Urinary bladder (tissue), 4 donors: ENCODE measurements at regions not wholly inside any gene's neighbourhood (a gene's known extent, or its start where the extent isn't known, plus 50 kb on each side); places are given as distances from the start of the nearest gene placed in this dataset.

ENCODE experiments used
- DNase-seq: peaks from one replicate; pipeline ENCODE4 v3.0.0-alpha.2; 2015; ENCODE audit errors: extremely low spot score
- H3K27ac ChIP-seq: one replicate; pipeline ENCODE4 v1.5.1; 2013; ENCODE audit warnings: low read depth, mild to moderate bottlenecking, moderate library complexity
- H3K36me3 ChIP-seq: one replicate; pipeline ENCODE4 v1.6.1; 2013; ENCODE audit warnings: mild to moderate bottlenecking, moderate library complexity; ENCODE audit not compliant: insufficient read depth
- H3K4me1 ChIP-seq: one replicate; pipeline ENCODE4 v1.6.1; 2013; ENCODE audit warnings: mild to moderate bottlenecking, moderate library complexity; ENCODE audit not compliant: insufficient read depth
- H3K4me3 ChIP-seq: one replicate; pipeline ENCODE4 v1.5.1; 2013; ENCODE audit warnings: low read depth, low read length
- WGBS: extraction: QIAGEN DNeasy Blood & Tissue Kit; methylation state at CpG from one replicate; pipeline ENCODE4 v1.1.7; 2013; 5-methylcytosine and 5-hydroxymethylcytosine counted together
- small RNA-seq: library from RNA; depleted of rRNA; stranded (forward); fragments of <200 nt; gene quantifications from one replicate; pipeline ENCODE3, GENCODE V24; 2014
- donor health status: healthy with polysubstance abuse.
- donor health status: healthy.

- Histone ChIP-seq H3K4me3 (no peak overlapping the region), H3K27ac (no peak overlapping the region), H3K4me1 (no peaks in the 10 kb centered on the region), H3K36me3 (no peaks in the 10 kb centered on the region)
- WGBS = 78% methylated on average over 13 of the region's 13 CpGs
- DNase-seq = no peak
Observed at GRCh38 chr22:46097268-46097900, 52.9 kb upstream of the PPARA start.

GRCh38 chr22:46098525-46099475 is 51.5 kb upstream of the PPARA start:
- H3K4me1 ChIP-seq = no peaks in the 10 kb centered on the region
- H3K36me3 ChIP-seq = no peaks in the 10 kb centered on the region
- H3K4me3 ChIP-seq = no peak overlapping the region
- WGBS = 80% methylated on average over 31 of the region's 31 CpGs
- no peak for DNase-seq
- no peak overlapping the region for H3K27ac ChIP-seq

- DNase-seq = no peak
- no peaks in the 10 kb centered on the region for H3K36me3 ChIP-seq
- H3K4me1 ChIP-seq = no peaks in the 10 kb centered on the region
- no peak overlapping the region for H3K4me3 ChIP-seq
- WGBS = 72% methylated on average over 4 of the region's 4 CpGs
- H3K27ac ChIP-seq = no peak overlapping the region
Observed at GRCh38 chr22:46099740-46100139, 50.6 kb upstream of the PPARA start.

- no peak overlapping the region for H3K27ac ChIP-seq
- no peak overlapping the region for H3K4me3 ChIP-seq
- DNase-seq = no peak
- H3K36me3 ChIP-seq = no peaks in the 10 kb centered on the region
- 86% methylated on average over 21 of the region's 21 CpGs for WGBS
- no peaks in the 10 kb centered on the region for H3K4me1 ChIP-seq
Observed at GRCh38 chr22:46100401-46101105, 49.8 kb upstream of the PPARA start.

Small RNAs in the stretch of these regions (small RNA-seq; reads per million reads assigned to genes)
- 0.24 reads per million for gene MIR3619
